HL-60 (cell line): ENCODE measurements at regions not wholly inside any gene's neighbourhood (a gene's known extent, or its start where the extent isn't known, plus 50 kb on each side); places are given as distances from the start of the nearest gene placed in this dataset.

Experiments
- DNase-seq, 2 experiments: peaks; one replicate each; pipeline ENCODE4 v3.0.0-alpha.2; 2010 to 2020; ENCODE audit warnings: low read depth in 1 of 2, low spot score in 1 of 2
- H3K27ac ChIP-seq: fragments of 250-450 bp; sonication (Bioruptor Pico); replicated peaks from 2 replicates; pipeline ENCODE4 v1.5.1; 2020; ENCODE audit warnings: mild to moderate bottlenecking, moderate library complexity
- H3K27me3 ChIP-seq: fragments of 250-450 bp; sonication (Bioruptor Pico); 2 replicates; pipeline ENCODE4 v1.5.1; 2021; ENCODE audit warnings: mild to moderate bottlenecking, moderate library complexity; ENCODE audit not compliant: insufficient read depth, poor library complexity, severe bottlenecking
- H3K4me3 ChIP-seq: replicated peaks from 2 replicates; pipeline ENCODE4 v1.5.1; 2011; ENCODE audit warnings: mild to moderate bottlenecking, control low read depth, low read length; ENCODE audit not compliant: insufficient read depth
- GABPA ChIP-seq: IDR thresholded peaks from 2 replicates; pipeline ENCODE4 v1.6.1; 2012; ENCODE audit warnings: low read depth
- POLR2AphosphoS5 ChIP-seq: IDR thresholded peaks from 2 replicates; pipeline ENCODE4 v1.6.1; 2012; ENCODE audit warnings: low read depth
- SPI1 ChIP-seq: IDR thresholded peaks from 2 replicates; pipeline ENCODE4 v1.6.1; 2012; ENCODE audit warnings: low read depth, mild to moderate bottlenecking, borderline replicate concordance
- TF ChIP-seq, protein P1 (sequence below): IDR thresholded peaks from one replicate; pipeline ENCODE4 v1.5.1; 2011; ENCODE audit warnings: low read length, control low read depth, inconsistent platforms; ENCODE audit not compliant: insufficient read depth
- TF ChIP-seq, protein P2 (sequence below): IDR thresholded peaks from 2 replicates; pipeline ENCODE4 v1.6.1; 2012; ENCODE audit warnings: low read depth; ENCODE audit not compliant: insufficient replicate concordance

GRCh38 chr6:126764104-126764503, 354.4 kb upstream of the RSPO3 start:
- H3K27ac ChIP-seq, result no peak overlapping the region
- TF ChIP-seq, protein P1, sequence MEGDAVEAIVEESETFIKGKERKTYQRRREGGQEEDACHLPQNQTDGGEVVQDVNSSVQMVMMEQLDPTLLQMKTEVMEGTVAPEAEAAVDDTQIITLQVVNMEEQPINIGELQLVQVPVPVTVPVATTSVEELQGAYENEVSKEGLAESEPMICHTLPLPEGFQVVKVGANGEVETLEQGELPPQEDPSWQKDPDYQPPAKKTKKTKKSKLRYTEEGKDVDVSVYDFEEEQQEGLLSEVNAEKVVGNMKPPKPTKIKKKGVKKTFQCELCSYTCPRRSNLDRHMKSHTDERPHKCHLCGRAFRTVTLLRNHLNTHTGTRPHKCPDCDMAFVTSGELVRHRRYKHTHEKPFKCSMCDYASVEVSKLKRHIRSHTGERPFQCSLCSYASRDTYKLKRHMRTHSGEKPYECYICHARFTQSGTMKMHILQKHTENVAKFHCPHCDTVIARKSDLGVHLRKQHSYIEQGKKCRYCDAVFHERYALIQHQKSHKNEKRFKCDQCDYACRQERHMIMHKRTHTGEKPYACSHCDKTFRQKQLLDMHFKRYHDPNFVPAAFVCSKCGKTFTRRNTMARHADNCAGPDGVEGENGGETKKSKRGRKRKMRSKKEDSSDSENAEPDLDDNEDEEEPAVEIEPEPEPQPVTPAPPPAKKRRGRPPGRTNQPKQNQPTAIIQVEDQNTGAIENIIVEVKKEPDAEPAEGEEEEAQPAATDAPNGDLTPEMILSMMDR, result no peak
- TF ChIP-seq SPI1, result no peak
- no peak for TF ChIP-seq POLR2AphosphoS5
- no peak for TF ChIP-seq GABPA
- TF ChIP-seq, protein P2, sequence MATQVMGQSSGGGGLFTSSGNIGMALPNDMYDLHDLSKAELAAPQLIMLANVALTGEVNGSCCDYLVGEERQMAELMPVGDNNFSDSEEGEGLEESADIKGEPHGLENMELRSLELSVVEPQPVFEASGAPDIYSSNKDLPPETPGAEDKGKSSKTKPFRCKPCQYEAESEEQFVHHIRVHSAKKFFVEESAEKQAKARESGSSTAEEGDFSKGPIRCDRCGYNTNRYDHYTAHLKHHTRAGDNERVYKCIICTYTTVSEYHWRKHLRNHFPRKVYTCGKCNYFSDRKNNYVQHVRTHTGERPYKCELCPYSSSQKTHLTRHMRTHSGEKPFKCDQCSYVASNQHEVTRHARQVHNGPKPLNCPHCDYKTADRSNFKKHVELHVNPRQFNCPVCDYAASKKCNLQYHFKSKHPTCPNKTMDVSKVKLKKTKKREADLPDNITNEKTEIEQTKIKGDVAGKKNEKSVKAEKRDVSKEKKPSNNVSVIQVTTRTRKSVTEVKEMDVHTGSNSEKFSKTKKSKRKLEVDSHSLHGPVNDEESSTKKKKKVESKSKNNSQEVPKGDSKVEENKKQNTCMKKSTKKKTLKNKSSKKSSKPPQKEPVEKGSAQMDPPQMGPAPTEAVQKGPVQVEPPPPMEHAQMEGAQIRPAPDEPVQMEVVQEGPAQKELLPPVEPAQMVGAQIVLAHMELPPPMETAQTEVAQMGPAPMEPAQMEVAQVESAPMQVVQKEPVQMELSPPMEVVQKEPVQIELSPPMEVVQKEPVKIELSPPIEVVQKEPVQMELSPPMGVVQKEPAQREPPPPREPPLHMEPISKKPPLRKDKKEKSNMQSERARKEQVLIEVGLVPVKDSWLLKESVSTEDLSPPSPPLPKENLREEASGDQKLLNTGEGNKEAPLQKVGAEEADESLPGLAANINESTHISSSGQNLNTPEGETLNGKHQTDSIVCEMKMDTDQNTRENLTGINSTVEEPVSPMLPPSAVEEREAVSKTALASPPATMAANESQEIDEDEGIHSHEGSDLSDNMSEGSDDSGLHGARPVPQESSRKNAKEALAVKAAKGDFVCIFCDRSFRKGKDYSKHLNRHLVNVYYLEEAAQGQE, result no peak
- H3K4me3 ChIP-seq, result no peak overlapping the region
- no peaks in the 10 kb centered on the region for H3K27me3 ChIP-seq
- DNase-seq, result no peak

DNA sequence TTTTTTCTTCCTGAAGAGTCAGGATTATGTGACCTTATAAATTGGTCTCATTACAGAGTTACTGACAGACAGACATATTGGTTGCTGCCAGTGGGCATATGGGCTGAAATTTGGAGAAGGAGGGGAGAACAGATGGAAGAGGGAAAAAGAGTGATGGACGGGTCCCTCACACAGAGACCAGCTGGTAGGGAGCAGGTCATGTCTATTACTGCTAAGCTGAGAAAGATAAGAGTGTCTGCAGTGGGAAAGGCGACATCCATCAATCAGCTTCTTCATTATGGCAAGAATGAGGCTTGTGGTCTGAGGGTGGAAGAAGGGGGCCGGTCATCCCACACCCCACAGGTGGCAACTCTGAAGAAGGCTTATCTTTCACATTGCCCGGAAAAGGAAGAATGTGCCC, 353.8 kb upstream of the RSPO3 start:
- TF ChIP-seq, protein P2, result no peak
- TF ChIP-seq SPI1 (no peak), GABPA (no peak)
- TF ChIP-seq, protein P1, result no peak
- Histone ChIP-seq H3K27ac (no peak overlapping the region), H3K27me3 (no peaks in the 10 kb centered on the region), H3K4me3 (no peak overlapping the region)
- no peak for DNase-seq

- no peak for DNase-seq
- H3K4me3 ChIP-seq, result no peak overlapping the region
- TF ChIP-seq POLR2AphosphoS5 (no peak), SPI1 (no peak), GABPA (no peak)
- TF ChIP-seq, protein P2, result no peak
- TF ChIP-seq, protein P1, result no peak
- no peak overlapping the region for H3K27ac ChIP-seq
- no peaks in the 10 kb centered on the region for H3K27me3 ChIP-seq
These were observed 351.7 kb upstream of the RSPO3 start for GRCh38 chr6:126766820-126767219.
